ENCODE measurements at regions not wholly inside any gene's neighbourhood (a gene's known extent, or its start where the extent isn't known, plus 50 kb on each side); places are given as distances from the start of the nearest gene placed in this dataset.

DNA sequence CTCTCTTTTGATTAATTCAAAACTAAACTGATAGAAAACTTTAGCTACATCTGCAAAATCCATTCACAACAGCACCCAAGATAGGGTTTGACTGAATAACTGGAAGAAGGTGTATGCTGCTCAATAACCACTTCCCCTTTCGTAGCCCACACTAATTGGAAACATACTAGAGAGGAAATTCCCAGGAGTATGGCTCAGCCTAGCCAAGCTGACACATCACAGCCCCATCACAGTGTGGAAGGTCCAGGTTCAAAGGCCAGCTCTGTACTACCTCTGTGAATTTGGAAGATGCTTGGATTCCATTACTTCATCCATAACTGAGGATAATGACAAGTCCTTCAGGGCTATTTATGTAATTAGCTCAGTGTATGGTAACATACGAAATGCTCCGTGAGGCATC, 185.4 kb downstream of the FBXO15 start:
- DNase-seq (ENCODE audit: low read depth): no peak

- no peak for DNase-seq (ENCODE audit: low read depth)
Observed at GRCh38 chr18:73961804-73962203, 185.8 kb downstream of the FBXO15 start.

- DNase-seq (ENCODE audit: low read depth): no peak
Observed at GRCh38 chr18:73959352-73959751, 188.3 kb downstream of the FBXO15 start.

DNA sequence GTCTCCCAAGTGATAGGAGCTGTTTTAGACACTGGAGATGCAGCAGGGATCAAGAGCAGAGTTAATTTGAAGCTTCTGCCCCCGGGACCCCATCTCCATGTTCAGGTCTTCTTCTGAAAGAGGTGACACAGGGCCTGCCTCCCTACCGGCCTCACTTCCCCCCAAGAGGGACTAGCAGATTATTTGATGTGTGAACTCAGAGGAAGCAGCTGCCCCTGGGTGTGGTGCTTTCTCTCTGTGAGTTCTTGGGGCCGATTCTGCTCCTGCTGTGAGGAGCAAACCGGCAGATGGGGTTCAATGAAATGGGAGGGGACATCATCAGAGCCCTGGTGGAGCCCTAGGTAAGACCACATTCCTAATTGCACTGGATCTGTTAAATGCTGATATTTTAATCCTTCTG, 193.4 kb downstream of the FBXO15 start:
- no peak for DNase-seq (ENCODE audit: low read depth)

- DNase-seq (ENCODE audit: low read depth): no peak
Observed at GRCh38 chr18:73952296-73952946, 195.2 kb downstream of the FBXO15 start.

GRCh38 chr18:73950116-73950700, 197.4 kb downstream of the FBXO15 start:
- no peak for DNase-seq (ENCODE audit: low read depth)

GRCh38 chr18:73948497-73948896, 199.1 kb downstream of the FBXO15 start:
- DNase-seq (ENCODE audit: low read depth): no peak

DNA sequence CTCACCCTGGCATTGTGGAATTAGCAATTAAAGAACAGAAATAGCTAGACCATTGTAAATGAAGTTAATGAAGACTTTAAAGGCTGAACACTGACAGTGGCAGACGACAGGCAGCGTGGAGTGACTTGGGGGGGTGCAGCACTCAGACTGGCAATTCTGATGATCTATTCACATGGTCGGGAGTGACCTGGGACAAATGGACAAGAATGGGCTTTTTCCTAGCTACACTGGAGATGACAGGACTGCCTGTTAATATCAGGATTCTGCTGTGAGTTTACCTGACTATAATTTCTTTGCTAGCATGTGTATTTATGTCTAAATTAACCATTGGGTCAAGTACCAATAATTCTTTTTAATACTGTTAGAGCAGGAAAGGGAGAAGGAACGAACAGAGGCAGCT, 199.6 kb downstream of the FBXO15 start:
- DNase-seq (ENCODE audit: low read depth): no peak

DNA sequence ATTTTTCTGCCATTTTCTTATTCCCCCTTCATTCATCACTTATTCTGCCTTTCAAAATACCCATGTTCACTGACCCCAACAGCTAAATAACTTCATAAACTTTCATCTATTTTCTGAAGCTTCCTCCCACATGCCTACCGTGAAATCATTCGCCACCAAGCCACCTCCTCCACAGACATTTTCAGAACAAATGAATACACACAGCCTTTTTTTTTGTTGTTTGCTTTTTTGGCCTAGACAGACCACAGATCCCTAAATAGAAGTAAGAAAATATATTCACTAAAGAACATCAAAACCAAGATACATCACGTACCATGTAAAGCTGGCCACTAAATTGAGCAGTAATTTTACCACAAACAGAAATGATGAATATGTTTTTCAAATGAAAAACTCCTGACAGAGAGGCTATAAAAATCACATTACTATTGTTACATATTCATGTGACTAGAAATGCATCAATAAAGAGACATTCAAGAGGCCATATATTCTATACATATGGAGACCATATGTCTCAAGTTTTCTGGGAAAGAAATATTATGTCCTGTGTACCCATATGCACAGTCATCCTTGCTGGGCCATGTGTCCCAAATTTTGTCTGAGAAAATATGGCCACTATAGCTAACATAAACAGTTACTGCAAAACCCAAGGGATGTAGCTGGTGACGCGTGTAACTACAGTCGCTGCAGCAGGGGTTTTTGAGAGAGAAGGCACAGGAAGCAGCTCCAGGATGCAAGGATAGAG, 200.3 kb downstream of the FBXO15 start:
- no peak for DNase-seq (ENCODE audit: low read depth)

GRCh38 chr18:73945130-73945792, 202.4 kb downstream of the FBXO15 start:
- no peak for DNase-seq (ENCODE audit: low read depth)

- no peak for DNase-seq (ENCODE audit: low read depth)
Observed at GRCh38 chr18:73944715-73945114, 202.9 kb downstream of the FBXO15 start.

DNA sequence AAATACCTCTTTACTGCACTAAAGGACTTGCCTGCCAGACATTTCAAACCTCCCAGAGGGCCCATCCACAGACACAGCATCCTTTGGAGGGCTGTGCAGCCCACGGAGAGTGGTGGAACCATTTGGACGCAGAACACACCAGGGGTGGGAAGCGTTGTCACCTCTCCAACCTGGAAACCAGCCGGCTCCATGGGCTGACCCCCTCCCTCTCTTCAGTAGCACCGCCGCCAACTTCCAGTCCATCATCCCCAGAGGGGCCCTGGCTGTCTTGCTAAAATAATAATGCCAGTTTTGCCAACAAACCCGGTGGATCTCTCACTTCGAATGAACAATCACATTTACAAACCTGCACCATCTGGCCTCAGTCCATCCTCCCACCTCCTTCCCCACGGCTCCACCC, 203.9 kb downstream of the FBXO15 start:
- no peak for DNase-seq (ENCODE audit: low read depth)

GRCh38 chr18:73942956-73943355, 204.7 kb downstream of the FBXO15 start:
- DNase-seq (ENCODE audit: low read depth): no peak

GRCh38 chr18:73942081-73942625, 205.5 kb downstream of the FBXO15 start:
- no peak for DNase-seq (ENCODE audit: low read depth)

DNA sequence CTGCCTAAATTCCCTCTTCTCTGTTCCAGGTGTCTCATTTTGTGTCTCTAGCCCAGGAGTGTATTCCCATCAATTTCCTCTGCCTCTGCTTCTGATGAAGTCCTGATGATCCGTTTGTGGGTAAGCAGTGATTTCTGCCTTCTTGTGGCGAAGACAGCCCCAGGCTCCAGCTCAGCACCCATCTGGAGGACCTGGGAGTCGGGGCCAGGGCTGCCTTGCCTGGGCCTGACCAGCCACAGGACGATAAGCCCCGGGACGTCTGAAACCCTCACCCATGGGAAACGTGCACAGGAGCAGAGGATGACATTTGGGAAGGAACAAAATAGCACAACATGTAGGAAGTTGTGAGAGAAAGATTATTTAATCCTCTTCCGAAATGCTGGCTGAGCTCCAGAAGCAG, 206.9 kb downstream of the FBXO15 start:
- DNase-seq (ENCODE audit: low read depth): no peak

- no peak for DNase-seq (ENCODE audit: low read depth)
Observed at GRCh38 chr18:73939391-73939790, 208.2 kb downstream of the FBXO15 start.

- no peak for DNase-seq (ENCODE audit: low read depth)
Observed at GRCh38 chr18:73933685-73934084, 213.9 kb downstream of the FBXO15 start.

GRCh38 chr18:73932976-73933375, 214.7 kb downstream of the FBXO15 start:
- no peak for DNase-seq (ENCODE audit: low read depth)

- DNase-seq (ENCODE audit: low read depth): no peak
Observed at GRCh38 chr18:73927496-73927895, 220.1 kb downstream of the FBXO15 start.

DNA sequence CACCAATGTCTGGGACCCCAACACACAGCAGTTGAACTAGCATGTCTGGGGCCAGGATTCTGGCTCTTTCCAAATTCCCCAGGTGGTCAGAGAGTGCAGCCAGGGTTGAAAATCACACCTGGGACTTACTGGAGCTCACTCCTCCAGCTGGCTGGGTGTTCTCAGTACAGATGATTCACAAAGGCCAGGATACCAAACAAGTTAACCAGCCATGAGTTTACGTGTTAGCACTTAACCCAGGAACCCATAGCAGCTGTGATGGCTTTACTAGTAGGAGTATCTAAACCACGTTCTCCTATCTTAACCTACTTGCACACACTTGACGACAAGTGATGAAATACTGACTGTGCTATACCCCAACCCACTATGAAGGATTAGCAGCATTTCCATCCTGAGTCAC, 222.8 kb downstream of the FBXO15 start:
- no peak for DNase-seq (ENCODE audit: low read depth)

DNA sequence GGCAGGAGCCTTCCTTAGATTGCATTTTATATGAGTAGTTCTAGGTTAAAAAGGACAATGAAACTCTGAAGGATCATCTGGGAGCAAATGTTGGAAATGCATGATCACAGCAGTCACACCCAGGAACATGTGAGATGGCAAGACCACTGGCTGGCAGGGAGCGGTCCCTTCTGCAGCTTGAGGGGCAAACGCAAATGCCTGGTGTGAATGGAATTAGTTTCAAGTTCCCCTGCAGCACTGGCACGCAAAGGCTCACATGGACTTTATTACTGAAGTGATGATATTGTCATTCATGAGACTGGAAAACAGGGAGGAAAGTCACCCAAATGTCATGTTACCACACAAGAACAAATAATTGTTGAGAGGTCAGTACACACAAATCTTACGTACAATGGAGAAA, 223.3 kb downstream of the FBXO15 start:
- DNase-seq (ENCODE audit: low read depth): no peak

DNA sequence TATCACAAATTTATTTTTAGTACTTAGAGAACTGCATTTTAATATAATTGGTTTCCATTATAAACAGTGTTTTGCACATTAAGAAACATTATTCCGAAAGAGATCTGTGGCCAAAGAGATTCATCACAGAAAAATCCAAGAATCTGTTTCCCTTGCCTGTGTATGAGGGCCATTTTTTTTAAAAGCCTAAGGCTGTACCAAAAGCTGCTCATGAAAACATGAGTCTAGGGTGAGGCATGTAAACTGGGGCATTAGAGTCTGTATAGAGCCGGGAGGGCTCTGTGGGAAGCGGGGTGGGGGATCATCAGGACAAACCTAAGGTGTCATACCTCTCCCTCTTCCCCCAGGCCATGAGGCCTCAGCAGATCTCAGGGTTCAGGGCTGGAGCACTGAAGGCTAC, 223.8 kb downstream of the FBXO15 start:
- no peak for DNase-seq (ENCODE audit: low read depth)

DNA sequence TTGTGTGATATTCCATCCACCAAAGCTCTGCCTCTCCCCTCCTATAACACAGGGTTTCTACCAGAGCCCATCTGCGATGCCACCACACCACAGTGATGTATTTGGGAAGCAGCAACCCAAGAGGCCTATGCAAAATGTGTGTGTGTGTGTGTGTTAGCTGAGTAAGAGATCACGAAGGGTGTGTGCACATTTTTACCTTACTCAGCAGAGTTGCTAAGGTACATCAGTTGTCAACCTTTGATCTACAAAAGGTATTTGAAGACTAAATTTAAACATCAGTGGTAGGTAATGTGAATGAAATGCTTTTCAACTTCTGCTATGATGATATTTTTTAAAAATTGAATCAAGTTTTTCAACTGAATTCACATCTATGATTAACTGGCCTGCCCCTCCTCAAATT, 227.6 kb downstream of the FBXO15 start:
- no peak for DNase-seq (ENCODE audit: low read depth)

Data from stimulated activated CD8-positive, alpha-beta memory T cell treated with anti-CD3 and anti-CD28 coated beads, Interleukin-4, amount 100 ng/mL, for 24 hours (primary cell).